GM19395 (cell line): ENCODE measurements at regions not wholly inside any gene's neighbourhood (a gene's known extent, or its start where the extent isn't known, plus 50 kb on each side); places are given as distances from the start of the nearest gene placed in this dataset.
A peak's percentile ranks its signal among the peaks of the same experiment; 100 is the strongest.

ENCODE experiments used
- ATAC-seq: cut with Tn5 transposase; IDR thresholded peaks from one replicate; pipeline ENCODE4 v1.9.1; 2021; ENCODE audit warnings: mild to moderate bottlenecking, moderate library complexity; ENCODE audit not compliant: unreplicated experiment

GRCh38 chr3:8237893-8238292, 263.7 kb upstream of the LMCD1 start:
- no peak for ATAC-seq

- no peak for ATAC-seq
These were observed 263.2 kb upstream of the LMCD1 start for GRCh38 chr3:8238432-8238831.

- ATAC-seq: no peak
These were observed 262.5 kb upstream of the LMCD1 start for GRCh38 chr3:8239095-8239494.

GRCh38 chr3:8239718-8240695, 261.6 kb upstream of the LMCD1 start:
- peak; percentile 98 for ATAC-seq

GRCh38 chr3:8246070-8246469, 255.6 kb upstream of the LMCD1 start:
- no peak for ATAC-seq

- ATAC-seq: no peak
These were observed 248.4 kb upstream of the LMCD1 start for GRCh38 chr3:8253201-8253600.

GRCh38 chr3:8254489-8254888, 247.1 kb upstream of the LMCD1 start:
- ATAC-seq: no peak

- no peak for ATAC-seq
These were observed 245.9 kb upstream of the LMCD1 start for GRCh38 chr3:8255725-8256124.

- ATAC-seq: no peak
These were observed 245.1 kb upstream of the LMCD1 start for GRCh38 chr3:8256441-8257071.

- ATAC-seq: no peak
These were observed 240.6 kb upstream of the LMCD1 start for GRCh38 chr3:8261018-8261417.

- ATAC-seq: no peak
These were observed 234.9 kb upstream of the LMCD1 start for GRCh38 chr3:8266730-8267131.

GRCh38 chr3:8273479-8273878, 228.1 kb upstream of the LMCD1 start:
- no peak for ATAC-seq

GRCh38 chr3:8276056-8276455, 225.6 kb upstream of the LMCD1 start:
- no peak for ATAC-seq

GRCh38 chr3:8276506-8276905, 225.1 kb upstream of the LMCD1 start:
- ATAC-seq: no peak

GRCh38 chr3:8278448-8278847, 223.2 kb upstream of the LMCD1 start:
- no peak for ATAC-seq

GRCh38 chr3:8279476-8279875, 222.1 kb upstream of the LMCD1 start:
- no peak for ATAC-seq

GRCh38 chr3:8279886-8280550, 221.6 kb upstream of the LMCD1 start:
- no peak for ATAC-seq

- ATAC-seq: no peak
These were observed 219.0 kb upstream of the LMCD1 start for GRCh38 chr3:8282541-8283165.

GRCh38 chr3:8283193-8283592, 218.4 kb upstream of the LMCD1 start:
- no peak for ATAC-seq

- no peak for ATAC-seq
These were observed 215.5 kb upstream of the LMCD1 start for GRCh38 chr3:8286086-8286485.

GRCh38 chr3:8286749-8287148, 214.9 kb upstream of the LMCD1 start:
- ATAC-seq: no peak
